HG03439 (cell line): ENCODE measurements at regions not wholly inside any gene's neighbourhood (a gene's known extent, or its start where the extent isn't known, plus 50 kb on each side); places are given as distances from the start of the nearest gene placed in this dataset.

Experiments used
- ATAC-seq: cut with Tn5 transposase; IDR thresholded peaks from one replicate; pipeline ENCODE4 v1.9.1; 2021; ENCODE audit warnings: mild to moderate bottlenecking, moderate library complexity; ENCODE audit not compliant: unreplicated experiment

GRCh38 chr5:109533751-109534272, 124.0 kb upstream of the PJA2 start:
- ATAC-seq = no peak

DNA sequence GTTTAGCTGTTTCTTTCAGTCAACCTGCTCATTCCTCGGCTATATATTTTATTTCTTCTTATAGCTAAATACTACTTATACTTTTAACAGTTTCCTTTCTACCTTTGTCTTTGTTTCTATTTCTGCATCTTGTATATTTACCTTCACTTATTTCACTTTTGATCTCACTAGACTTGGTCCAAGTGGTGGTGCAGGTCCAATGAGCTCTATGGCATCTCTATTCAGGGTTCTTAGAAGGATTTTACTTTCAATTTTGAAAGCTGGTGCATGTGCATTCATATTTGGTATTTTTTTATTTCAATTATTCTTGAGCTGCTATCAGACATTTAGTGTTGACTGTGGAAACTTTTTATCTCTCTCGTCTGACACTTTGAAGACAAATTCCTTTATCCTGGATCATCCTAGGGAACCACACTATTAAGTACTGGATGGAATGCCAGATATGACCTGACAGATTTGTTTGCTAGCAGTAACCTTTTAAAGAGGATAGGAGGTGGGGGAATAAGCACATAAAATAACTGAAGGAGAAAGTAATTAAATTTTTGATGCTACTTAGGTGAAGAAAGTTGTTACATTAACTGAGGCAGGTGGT, 123.1 kb upstream of the PJA2 start:
- ATAC-seq = no peak

GRCh38 chr5:109531262-109531661, 121.5 kb upstream of the PJA2 start:
- ATAC-seq = no peak

DNA sequence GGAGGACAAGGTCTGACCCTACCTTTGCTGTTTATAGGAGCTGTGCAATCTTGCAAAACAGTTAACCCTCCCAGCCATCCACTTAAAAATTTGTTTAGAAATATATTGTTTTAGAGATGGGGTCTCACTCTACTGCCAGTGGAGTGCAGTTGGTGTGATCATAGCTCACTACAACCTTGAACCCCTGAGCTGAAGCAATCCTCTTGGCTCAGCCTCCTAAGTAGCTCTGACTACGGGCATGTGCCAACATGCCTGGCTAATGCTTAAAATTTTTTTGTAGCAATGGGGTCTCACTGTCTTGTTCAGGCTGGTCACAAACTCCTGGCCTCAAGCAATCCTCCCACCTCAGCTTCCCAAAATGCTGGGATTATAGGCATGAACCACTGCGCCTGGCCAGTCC, 120.2 kb upstream of the PJA2 start:
- ATAC-seq = no peak

GRCh38 chr5:109529520-109529919, 119.7 kb upstream of the PJA2 start:
- ATAC-seq = no peak

DNA sequence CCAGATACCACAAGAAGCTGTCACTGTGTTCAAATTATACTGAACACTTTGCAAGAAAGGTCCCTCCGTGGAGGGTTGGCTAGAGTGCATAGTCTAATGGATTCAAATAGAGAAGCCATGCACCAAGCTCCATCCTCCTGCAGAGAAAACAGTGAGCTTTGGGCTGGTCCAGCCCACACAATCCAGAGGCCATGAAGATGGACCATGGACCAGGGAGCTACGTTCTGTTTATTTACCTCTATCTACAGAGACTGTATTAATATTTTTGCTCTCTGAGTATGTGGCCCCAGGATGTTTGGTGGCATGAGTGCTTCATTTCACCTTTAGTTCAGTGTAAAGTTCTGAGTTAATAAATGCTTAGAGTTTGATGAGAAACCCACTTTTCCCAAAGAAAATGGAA, 114.8 kb upstream of the PJA2 start:
- ATAC-seq = no peak

GRCh38 chr5:109524026-109524425, 114.3 kb upstream of the PJA2 start:
- ATAC-seq = no peak

GRCh38 chr5:109522404-109522803, 112.6 kb upstream of the PJA2 start:
- ATAC-seq = no peak

DNA sequence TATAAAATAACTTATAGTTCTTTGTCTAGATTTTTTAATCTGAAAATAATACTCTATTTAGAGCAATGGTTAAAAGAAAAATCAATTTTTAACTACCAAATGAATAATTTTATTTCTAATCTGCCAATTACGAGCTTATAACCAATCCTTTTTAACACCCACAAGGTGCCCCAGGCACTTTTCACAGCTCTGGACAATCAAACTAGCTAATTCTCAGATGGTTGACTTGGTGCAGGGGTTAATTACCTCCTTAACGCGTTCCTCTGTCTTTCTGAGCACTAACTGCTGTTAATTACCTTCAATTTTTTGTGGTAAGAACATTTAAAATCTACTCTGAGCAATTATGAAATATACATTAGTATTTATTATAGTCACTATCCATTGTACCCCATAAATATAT, 109.6 kb upstream of the PJA2 start:
- ATAC-seq = no peak

- ATAC-seq = no peak
Measured at GRCh38 chr5:109516390-109516789, 106.6 kb upstream of the PJA2 start.

DNA sequence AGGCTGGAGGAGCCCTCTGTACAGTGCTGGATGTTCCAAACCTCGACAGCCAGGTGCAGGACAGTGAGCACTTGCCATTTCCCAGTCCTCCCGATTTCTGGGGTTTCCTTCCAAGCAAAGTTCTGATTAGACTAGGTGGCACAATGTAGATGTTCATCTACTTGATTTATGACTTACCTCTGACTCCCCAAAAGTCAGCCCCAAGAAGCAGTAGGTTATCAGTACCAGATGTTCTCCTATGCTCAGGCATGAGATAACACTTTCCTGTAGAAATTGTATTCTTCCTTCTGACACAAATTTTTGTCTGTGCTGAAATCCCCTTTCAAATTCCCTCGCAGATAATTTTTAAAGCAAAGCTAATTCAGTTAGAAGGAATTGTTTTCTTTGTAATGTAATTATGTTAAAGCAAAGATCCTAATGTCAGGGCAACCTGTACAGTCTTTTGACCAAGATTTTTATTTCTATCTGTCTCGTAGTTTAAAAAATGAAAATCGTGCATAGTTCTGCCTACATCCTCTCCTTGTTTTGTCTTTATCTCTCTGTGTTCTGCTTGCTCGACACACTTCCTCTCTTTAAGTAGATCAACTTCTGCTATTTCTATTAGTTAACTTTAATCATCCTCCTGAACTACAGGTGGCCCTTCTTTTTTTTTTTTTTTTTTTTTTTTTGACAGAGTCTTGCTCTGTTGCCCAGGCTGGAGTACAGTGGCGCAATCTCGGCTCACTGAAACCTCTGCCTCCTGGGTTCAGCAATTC, 102.4 kb upstream of the PJA2 start:
- no peak for ATAC-seq

DNA sequence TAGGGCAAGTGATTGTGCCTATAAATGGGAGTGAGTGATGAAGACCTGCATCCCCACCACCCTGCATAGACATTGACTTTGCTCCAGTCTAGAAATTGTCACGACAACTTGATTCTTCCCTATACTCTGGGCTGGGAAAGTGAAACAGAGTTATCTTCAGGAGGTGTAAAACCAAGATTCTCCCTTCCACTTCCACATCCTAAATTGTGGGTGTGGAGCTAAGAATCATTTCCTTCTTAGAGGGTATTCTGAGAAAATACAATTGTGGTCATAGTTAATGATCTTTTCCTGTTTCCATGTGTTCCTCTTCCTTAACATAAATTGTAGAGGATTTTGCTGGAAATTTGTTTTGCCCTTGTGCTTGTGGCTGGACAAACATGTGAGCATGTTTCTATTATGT, 96.8 kb upstream of the PJA2 start:
- no peak for ATAC-seq

GRCh38 chr5:109496112-109496511, 86.3 kb upstream of the PJA2 start:
- ATAC-seq = no peak

DNA sequence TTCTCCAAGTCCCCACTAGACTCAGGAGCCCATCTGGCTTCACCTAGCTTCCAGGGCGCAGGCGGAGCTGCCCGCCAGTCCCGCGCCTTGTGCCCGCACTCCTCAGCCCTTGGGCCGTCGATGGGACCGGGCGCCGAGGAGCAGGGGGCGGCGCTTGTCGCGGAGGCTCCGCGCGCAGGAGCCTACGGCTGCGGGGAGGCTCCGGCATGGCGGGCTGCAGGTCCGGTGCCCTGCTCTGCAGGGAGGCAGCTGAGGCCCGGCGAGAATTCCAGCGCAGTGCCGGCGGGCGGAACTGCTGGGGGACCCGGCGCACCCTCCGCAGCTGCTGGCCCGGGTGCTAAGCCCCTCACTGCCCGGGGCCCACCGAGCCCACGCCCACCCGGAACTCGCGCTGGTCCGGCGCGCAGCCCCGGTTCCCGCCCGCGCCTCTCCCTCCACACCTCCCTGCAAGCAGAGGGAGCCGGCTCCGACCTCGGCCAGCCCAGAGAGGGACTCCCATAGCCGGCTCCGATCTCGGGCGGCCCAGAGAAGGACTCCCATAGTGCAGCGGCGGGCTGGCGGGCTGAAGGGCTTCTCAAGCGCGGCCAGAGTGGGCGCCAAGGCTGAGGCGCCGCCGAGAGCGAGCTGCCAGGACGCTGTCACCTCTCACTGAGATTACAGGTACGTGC, 78.1 kb upstream of the PJA2 start:
- ATAC-seq = no peak

- ATAC-seq = no peak
Measured at GRCh38 chr5:109486200-109486804, 76.5 kb upstream of the PJA2 start.

DNA sequence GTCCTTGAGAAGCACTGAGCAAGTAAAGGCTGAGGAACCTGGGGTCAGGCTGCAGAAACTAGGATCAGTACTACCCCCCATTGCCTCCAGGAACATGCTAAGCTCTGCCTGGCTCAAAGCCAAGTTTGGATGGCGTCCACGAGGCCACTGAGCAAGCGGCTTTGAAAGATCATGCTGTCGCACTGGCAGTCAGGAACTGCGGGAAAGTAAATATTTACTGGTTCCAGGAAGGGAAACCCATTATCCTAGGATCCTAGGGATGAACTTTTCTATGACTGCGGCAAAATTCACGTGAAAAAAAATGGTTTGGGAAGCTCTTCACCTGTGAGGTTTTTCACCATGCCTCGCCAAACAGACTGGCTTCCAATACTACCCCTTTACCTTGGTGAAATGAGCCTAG, 75.3 kb upstream of the PJA2 start:
- ATAC-seq = no peak

DNA sequence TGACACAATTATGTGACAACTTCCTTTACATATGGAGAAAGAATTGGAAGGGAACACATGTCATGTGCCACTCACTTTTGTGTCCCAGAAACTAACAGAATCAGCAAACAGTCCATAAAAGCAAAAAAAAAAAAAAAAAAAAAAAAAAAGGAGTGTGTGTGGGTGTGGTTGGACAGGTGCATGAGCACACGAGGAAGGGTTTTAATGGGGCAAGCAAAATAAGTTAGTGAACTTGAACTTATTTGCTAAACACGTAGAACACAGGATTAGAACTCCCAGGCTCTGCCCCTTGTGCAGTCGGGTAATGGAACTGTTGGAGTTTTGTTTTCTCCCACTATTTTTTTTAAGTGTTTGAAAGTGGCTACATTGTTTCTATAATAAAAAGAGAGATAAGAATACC, 74.8 kb upstream of the PJA2 start:
- no peak for ATAC-seq

DNA sequence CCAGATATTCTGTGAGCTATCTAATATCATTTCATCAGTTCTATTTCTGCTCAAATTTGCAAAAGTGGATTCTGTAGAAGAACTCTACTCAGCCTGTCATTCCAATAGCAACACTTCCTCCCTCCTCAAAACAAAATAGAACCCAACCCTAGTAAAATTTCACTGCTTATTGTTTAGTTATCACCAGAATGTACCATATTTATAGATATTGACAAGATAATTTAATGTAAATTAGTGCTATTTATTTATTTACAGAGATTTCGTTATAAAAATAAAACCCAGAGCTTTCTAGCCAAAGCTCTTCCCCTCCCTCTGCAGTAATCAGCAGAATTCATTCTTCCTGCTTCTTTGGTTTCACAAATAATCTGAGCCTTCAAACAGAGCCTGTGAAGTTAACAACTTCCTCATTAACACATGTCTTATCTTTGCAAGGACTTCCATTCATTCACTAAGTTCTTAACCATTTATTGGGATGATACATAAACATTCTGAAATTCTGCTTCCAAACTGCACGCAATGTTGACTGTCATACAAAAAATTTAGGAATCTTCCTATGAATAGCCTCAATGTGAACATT, 73.7 kb upstream of the PJA2 start:
- no peak for ATAC-seq

GRCh38 chr5:109482748-109483147, 73.0 kb upstream of the PJA2 start:
- ATAC-seq = no peak

- no peak for ATAC-seq
Measured at GRCh38 chr5:109479260-109479860, 69.6 kb upstream of the PJA2 start.

- ATAC-seq = no peak
Measured at GRCh38 chr5:109478830-109479229, 69.1 kb upstream of the PJA2 start.
